Neuronal stem cell (in vitro differentiated cells): ENCODE measurements at regions not wholly inside any gene's neighbourhood (a gene's known extent, or its start where the extent isn't known, plus 50 kb on each side); places are given as distances from the start of the nearest gene placed in this dataset.

ENCODE experiments used
- DNase-seq: peaks from one replicate; pipeline ENCODE4 v3.0.0-alpha.2; 2013; ENCODE audit warnings: low spot score
- H2AFZ ChIP-seq: one replicate; pipeline ENCODE4 v1.6.1; 2013; ENCODE audit warnings: mild to moderate bottlenecking, low read length, inconsistent platforms
- H2AK5ac ChIP-seq: 2 replicates; pipeline ENCODE4 v1.6.1; 2013; ENCODE audit warnings: low read depth, mild to moderate bottlenecking, inconsistent platforms, low read length, moderate library complexity, mixed read lengths
- H2BK120ac ChIP-seq: 2 replicates; pipeline ENCODE4 v1.6.1; 2013; ENCODE audit warnings: low read depth, mild to moderate bottlenecking, inconsistent platforms, low read length, moderate library complexity, mixed read lengths
- H2BK12ac ChIP-seq: one replicate; pipeline ENCODE4 v1.6.1; 2013; ENCODE audit warnings: low read length, inconsistent platforms
- H2BK15ac ChIP-seq: 2 replicates; pipeline ENCODE4 v1.6.1; 2013; ENCODE audit warnings: mild to moderate bottlenecking, low read length, inconsistent platforms, mixed read lengths
- H2BK5ac ChIP-seq: one replicate; pipeline ENCODE4 v1.6.1; 2013; ENCODE audit warnings: inconsistent platforms, mild to moderate bottlenecking, low read length, moderate library complexity
- H3K14ac ChIP-seq: one replicate; pipeline ENCODE4 v1.6.1; 2013; ENCODE audit warnings: low read length, inconsistent platforms
- H3K18ac ChIP-seq: 2 replicates; pipeline ENCODE4 v1.6.1; 2013; ENCODE audit warnings: low read length, inconsistent platforms
- H3K23ac ChIP-seq: 2 replicates; pipeline ENCODE4 v1.6.1; 2013; ENCODE audit warnings: low read depth, mild to moderate bottlenecking, mixed read lengths, low read length, inconsistent platforms; ENCODE audit not compliant: poor library complexity
- H3K27ac ChIP-seq: replicated peaks from 3 replicates; pipeline ENCODE4 v1.5.1; 2013; ENCODE audit warnings: low read length, inconsistent platforms
- H3K27me3 ChIP-seq, 3 experiments: 2 replicates each; pipeline ENCODE4 v1.6.1; 2013; ENCODE audit warnings: low read length in 3 of 3, mild to moderate bottlenecking in 2 of 3, inconsistent platforms in 1 of 3, low read depth in 1 of 3, mixed read lengths in 1 of 3, moderate library complexity in 1 of 3; ENCODE audit not compliant: control insufficient read depth in 3 of 3, insufficient read depth in 3 of 3
- H3K36me3 ChIP-seq, 2 donors: replicated peaks in 1 of 2; 2 replicates each; pipeline ENCODE4 v1.6.1; 2013; ENCODE audit warnings: low read length in 2 of 2; ENCODE audit not compliant: control insufficient read depth in 2 of 2, insufficient read depth in 2 of 2
- H3K4ac ChIP-seq: 2 replicates; pipeline ENCODE4 v1.6.1; 2013; ENCODE audit warnings: inconsistent platforms, mild to moderate bottlenecking, low read length, moderate library complexity
- H3K4me1 ChIP-seq, 2 donors: 1 replicate in 1 of 2; 2 replicates in 1 of 2; pipeline ENCODE4 v1.6.1; 2013; ENCODE audit warnings: low read length in 2 of 2, low read depth in 1 of 2; ENCODE audit not compliant: control insufficient read depth in 2 of 2, insufficient read depth in 1 of 2
- H3K4me2 ChIP-seq: one replicate; pipeline ENCODE4 v1.6.1; 2013; ENCODE audit warnings: mild to moderate bottlenecking, low read length, inconsistent platforms; ENCODE audit not compliant: insufficient read depth, poor library complexity, severe bottlenecking
- H3K4me3 ChIP-seq, 2 donors: 2 replicates each; pipeline ENCODE4 v1.5.1; 2013; ENCODE audit warnings: low read length in 2 of 2, mild to moderate bottlenecking in 2 of 2, inconsistent platforms in 1 of 2, moderate library complexity in 1 of 2
- H3K79me1 ChIP-seq: one replicate; pipeline ENCODE4 v1.6.1; 2013; ENCODE audit warnings: low read depth, mild to moderate bottlenecking, inconsistent platforms, low read length, moderate library complexity
- H3K9ac ChIP-seq: one replicate; pipeline ENCODE4 v1.6.1; 2013; ENCODE audit warnings: mild to moderate bottlenecking, low read depth, low read length, inconsistent platforms; ENCODE audit not compliant: poor library complexity
- H3K9me3 ChIP-seq, 2 donors: replicated peaks in 1 of 2; 2 replicates each; pipeline versions ENCODE3 to v1.6.1; 2013; ENCODE audit warnings: low read length in 2 of 2, mild to moderate bottlenecking in 2 of 2, inconsistent platforms in 1 of 2, low read depth in 1 of 2, mixed read lengths in 1 of 2, moderate library complexity in 1 of 2; ENCODE audit not compliant: control insufficient read depth in 2 of 2, insufficient read depth in 1 of 2
- H4K8ac ChIP-seq: one replicate; pipeline ENCODE4 v1.6.1; 2013; ENCODE audit warnings: low read depth, mild to moderate bottlenecking, inconsistent platforms, low read length, moderate library complexity
- H4K91ac ChIP-seq: one replicate; pipeline ENCODE4 v1.6.1; 2013; ENCODE audit warnings: low read length, low read depth, mild to moderate bottlenecking, inconsistent platforms; ENCODE audit not compliant: poor library complexity
- WGBS, 2 donors: extraction: QIAGEN DNeasy Blood & Tissue Kit; methylation state at CpG; one replicate each; pipeline ENCODE4 v1.1.7; 2013; ENCODE audit warnings: missing lambda C conversion rate in 2 of 2, mixed read lengths in 1 of 2; ENCODE audit not compliant: insufficient read length in 2 of 2, insufficient replicate concordance in 1 of 2; ENCODE audit errors: extremely low coverage in 2 of 2; 5-methylcytosine and 5-hydroxymethylcytosine counted together

- Histone ChIP-seq H3K4ac (no peak overlapping the region), H3K36me3 (no peaks in the 10 kb centered on the region), H2BK12ac (no peak overlapping the region), H2BK120ac (no peak overlapping the region), H3K27ac (no peak overlapping the region), H3K18ac (no peak overlapping the region), H2BK5ac (no peak overlapping the region), H3K14ac (no peak overlapping the region), H3K4me3 (no peak overlapping the region), H3K27me3 (peaks cover 0 to 3% (median 0%) of the 10 kb centered on the region in 3 experiments), H3K79me1 (no peaks in the 10 kb centered on the region), H4K91ac (no peak overlapping the region), H3K9ac (no peak overlapping the region), H3K23ac (no peak overlapping the region), H3K4me1 (no peaks in the 10 kb centered on the region), H2AFZ (no peak overlapping the region), H3K4me2 (no peak overlapping the region), H2BK15ac (no peak overlapping the region), H4K8ac (no peak overlapping the region), H3K9me3 (no peaks in the 10 kb centered on the region), H2AK5ac (no peak overlapping the region)
- WGBS, 2 donors: no CpG with 5 or more reads among the region's 12 CpGs
- DNase-seq: no peak
These were observed 243.0 kb upstream of the N4BP1 start for GRCh38 chr16:48852951-48853350.

GRCh38 chr16:48852458-48852857 lies 242.5 kb upstream of the N4BP1 start:
- H3K36me3 ChIP-seq: no peaks in the 10 kb centered on the region
- H3K27ac ChIP-seq: no peak overlapping the region
- H3K18ac ChIP-seq: no peak overlapping the region
- H3K79me1 ChIP-seq: no peaks in the 10 kb centered on the region
- no peaks in the 10 kb centered on the region for H3K4me1 ChIP-seq
- H2BK12ac ChIP-seq: no peak overlapping the region
- H3K14ac ChIP-seq: no peak overlapping the region
- no peak overlapping the region for H3K4me3 ChIP-seq
- no peak overlapping the region for H2AFZ ChIP-seq
- no peak overlapping the region for H4K8ac ChIP-seq
- DNase-seq: no peak
- H2BK5ac ChIP-seq: no peak overlapping the region
- no peak overlapping the region for H4K91ac ChIP-seq
- H3K9ac ChIP-seq: no peak overlapping the region
- no peak overlapping the region for H3K4ac ChIP-seq
- H3K4me2 ChIP-seq: no peak overlapping the region
- no peak overlapping the region for H2BK15ac ChIP-seq
- no peak overlapping the region for H2AK5ac ChIP-seq
- H3K9me3 ChIP-seq: no peaks in the 10 kb centered on the region
- no peak overlapping the region for H3K23ac ChIP-seq
- no peaks in the 10 kb centered on the region for H3K27me3 ChIP-seq
- WGBS, 2 donors: no CpG with 5 or more reads among the region's 6 CpGs
- no peak overlapping the region for H2BK120ac ChIP-seq

- Histone ChIP-seq H4K91ac (no peak overlapping the region), H2BK15ac (no peak overlapping the region), H3K23ac (no peak overlapping the region), H3K4me3 (no peak overlapping the region), H3K14ac (no peak overlapping the region), H3K4me2 (no peak overlapping the region), H2BK120ac (no peak overlapping the region), H3K27me3 (no peaks in the 10 kb centered on the region), H3K36me3 (no peaks in the 10 kb centered on the region), H4K8ac (no peak overlapping the region), H3K27ac (no peak overlapping the region), H3K18ac (no peak overlapping the region), H3K4me1 (no peaks in the 10 kb centered on the region), H2AFZ (no peak overlapping the region), H3K79me1 (no peaks in the 10 kb centered on the region), H3K4ac (no peak overlapping the region), H2BK5ac (no peak overlapping the region), H2AK5ac (no peak overlapping the region), H3K9me3 (no peaks in the 10 kb centered on the region), H2BK12ac (no peak overlapping the region), H3K9ac (no peak overlapping the region)
- DNase-seq: no peak
- no CpG with 5 or more reads among the region's 7 CpGs for WGBS, 2 donors
These were observed 240.3 kb upstream of the N4BP1 start for GRCh38 chr16:48850097-48850770.

GRCh38 chr16:48846277-48846676 lies 236.3 kb upstream of the N4BP1 start:
- no CpG with 5 or more reads among the region's 2 CpGs for WGBS, 2 donors

More at GRCh38 chr16:48846277-48846676, 236.3 kb upstream of the N4BP1 start:
- Histone ChIP-seq H3K27me3 (no peaks in the 10 kb centered on the region), H4K8ac (no peak overlapping the region), H3K4ac (no peak overlapping the region), H3K4me3 (no peak overlapping the region), H3K14ac (no peak overlapping the region), H2AFZ (no peak overlapping the region), H2BK12ac (no peak overlapping the region), H3K4me2 (no peak overlapping the region), H3K9me3 (no peaks in the 10 kb centered on the region), H2BK120ac (no peak overlapping the region), H4K91ac (no peak overlapping the region), H2BK5ac (no peak overlapping the region), H3K79me1 (no peaks in the 10 kb centered on the region), H3K27ac (no peak overlapping the region), H3K36me3 (no peaks in the 10 kb centered on the region), H3K9ac (no peak overlapping the region), H2AK5ac (no peak overlapping the region), H3K4me1 (no peaks in the 10 kb centered on the region), H2BK15ac (no peak overlapping the region), H3K18ac (no peak overlapping the region), H3K23ac (no peak overlapping the region)
- no peak for DNase-seq
